ENCODE measurements at regions not wholly inside any gene's neighbourhood (a gene's known extent, or its start where the extent isn't known, plus 50 kb on each side); places are given as distances from the start of the nearest gene placed in this dataset.

DNA sequence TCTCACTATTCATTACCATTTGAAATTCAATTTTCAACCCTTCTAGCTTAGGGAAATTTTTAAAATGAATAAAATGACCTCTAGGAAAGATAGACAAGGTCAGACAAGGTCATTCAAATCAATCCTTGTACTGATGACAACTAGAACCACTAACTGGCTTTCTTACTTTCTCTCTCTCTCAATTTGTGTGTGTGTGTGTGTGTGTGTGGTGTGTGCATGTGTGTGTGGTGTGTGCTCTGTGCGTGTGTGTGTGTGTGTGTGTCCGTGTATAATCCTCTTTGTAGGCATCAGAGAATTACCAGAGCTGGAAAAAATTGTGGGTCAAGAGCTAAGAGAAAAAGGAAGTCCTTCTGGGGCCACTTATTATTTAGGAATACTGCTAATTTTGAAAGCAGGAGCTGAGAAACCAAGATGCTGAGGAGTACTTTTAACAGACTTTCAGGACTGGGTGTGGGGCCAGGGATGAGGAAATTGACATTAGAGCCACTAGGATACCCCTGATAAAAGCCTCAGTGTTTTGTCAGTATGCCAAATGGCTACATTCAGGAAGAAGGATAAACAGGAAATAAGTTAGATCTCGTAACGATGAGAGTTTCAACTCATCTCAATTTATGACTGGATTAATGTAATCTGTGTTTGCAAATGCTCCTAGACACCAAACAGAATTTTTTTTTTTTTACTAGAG is 723.3 kb downstream of the CETN3 start:
- TF ChIP-seq, protein P1, sequence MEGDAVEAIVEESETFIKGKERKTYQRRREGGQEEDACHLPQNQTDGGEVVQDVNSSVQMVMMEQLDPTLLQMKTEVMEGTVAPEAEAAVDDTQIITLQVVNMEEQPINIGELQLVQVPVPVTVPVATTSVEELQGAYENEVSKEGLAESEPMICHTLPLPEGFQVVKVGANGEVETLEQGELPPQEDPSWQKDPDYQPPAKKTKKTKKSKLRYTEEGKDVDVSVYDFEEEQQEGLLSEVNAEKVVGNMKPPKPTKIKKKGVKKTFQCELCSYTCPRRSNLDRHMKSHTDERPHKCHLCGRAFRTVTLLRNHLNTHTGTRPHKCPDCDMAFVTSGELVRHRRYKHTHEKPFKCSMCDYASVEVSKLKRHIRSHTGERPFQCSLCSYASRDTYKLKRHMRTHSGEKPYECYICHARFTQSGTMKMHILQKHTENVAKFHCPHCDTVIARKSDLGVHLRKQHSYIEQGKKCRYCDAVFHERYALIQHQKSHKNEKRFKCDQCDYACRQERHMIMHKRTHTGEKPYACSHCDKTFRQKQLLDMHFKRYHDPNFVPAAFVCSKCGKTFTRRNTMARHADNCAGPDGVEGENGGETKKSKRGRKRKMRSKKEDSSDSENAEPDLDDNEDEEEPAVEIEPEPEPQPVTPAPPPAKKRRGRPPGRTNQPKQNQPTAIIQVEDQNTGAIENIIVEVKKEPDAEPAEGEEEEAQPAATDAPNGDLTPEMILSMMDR (IDR thresholded peaks at IDR 0.05), result no peak
- no peak for TF ChIP-seq ZFX (IDR thresholded peaks at IDR 0.05; ENCODE audit: borderline replicate concordance)
